HG02970 (cell line): ENCODE measurements at regions not wholly inside any gene's neighbourhood (a gene's known extent, or its start where the extent isn't known, plus 50 kb on each side); places are given as distances from the start of the nearest gene placed in this dataset.

Experiments used
- ATAC-seq: cut with Tn5 transposase; IDR thresholded peaks from one replicate; pipeline ENCODE4 v1.9.1; 2021; ENCODE audit warnings: mild to moderate bottlenecking, moderate library complexity, moderate number of reproducible peaks; ENCODE audit not compliant: unreplicated experiment, low FRiP score

- ATAC-seq: no peak
These were observed 96.6 kb downstream of the TEX26 start for GRCh38 chr13:31029102-31029501.

GRCh38 chr13:31027136-31027535 is 94.7 kb downstream of the TEX26 start:
- no peak for ATAC-seq
